ENCODE measurements at regions not wholly inside any gene's neighbourhood (a gene's known extent, or its start where the extent isn't known, plus 50 kb on each side); places are given as distances from the start of the nearest gene placed in this dataset.

- TF ChIP-seq YY1 (IDR thresholded peaks at IDR 0.05; ENCODE audit: insufficient read depth, insufficient read length) (no peak), ZNF274 (IDR thresholded peaks at IDR 0.05; ENCODE audit: low read depth, low read length) (no peak)
Observed at GRCh38 chr4:27770895-27771294, 910.3 kb downstream of the STIM2 start.

Measured in NT2/D1 (cell line).